Fibroblast of peridontal ligament (primary cell): ENCODE measurements at regions not wholly inside any gene's neighbourhood (a gene's known extent, or its start where the extent isn't known, plus 50 kb on each side); places are given as distances from the start of the nearest gene placed in this dataset.
"Not testable (repeated sequence)": the region's sequence is repeated elsewhere in the genome, so short reads cannot be mapped to it uniquely, and the experiment has no call there.

ENCODE experiments used
- DNase-seq: peaks from one replicate; pipeline ENCODE4 v3.0.0-alpha.2; 2010; ENCODE audit errors: extremely low read depth

- DNase-seq, result peak; percentile 30
Measured at GRCh38 chr3:59257506-59257905, 207.7 kb upstream of the CFAP20DC start.

- DNase-seq, result peak; percentile 26
Measured at GRCh38 chr3:59256230-59256629, 206.4 kb upstream of the CFAP20DC start.

GRCh38 chr3:59254976-59255375 lies 205.2 kb upstream of the CFAP20DC start:
- DNase-seq, result no peak

- no peak for DNase-seq
Measured at GRCh38 chr3:59254433-59254832, 204.6 kb upstream of the CFAP20DC start.

- DNase-seq, result no peak
Measured at GRCh38 chr3:59253523-59253922, 203.7 kb upstream of the CFAP20DC start.

- DNase-seq, result no peak
Measured at GRCh38 chr3:59251869-59252268, 202.0 kb upstream of the CFAP20DC start.

- DNase-seq, result no peak
Measured at GRCh38 chr3:59250600-59250999, 200.8 kb upstream of the CFAP20DC start.

- DNase-seq, result no peak
Measured at GRCh38 chr3:59249698-59250361, 200.0 kb upstream of the CFAP20DC start.

- no peak for DNase-seq
Measured at GRCh38 chr3:59249004-59249403, 199.2 kb upstream of the CFAP20DC start.

GRCh38 chr3:59247402-59247841 lies 197.6 kb upstream of the CFAP20DC start:
- peak; percentile 23 for DNase-seq

GRCh38 chr3:59246719-59247401 lies 197.0 kb upstream of the CFAP20DC start:
- DNase-seq, result no peak

GRCh38 chr3:59245859-59246501 lies 196.2 kb upstream of the CFAP20DC start:
- peak; percentile 73 for DNase-seq

GRCh38 chr3:59245300-59245858 lies 195.6 kb upstream of the CFAP20DC start:
- peak; percentile 13 for DNase-seq

GRCh38 chr3:59244343-59244742 lies 194.5 kb upstream of the CFAP20DC start:
- DNase-seq, result no peak

GRCh38 chr3:59243476-59243875 lies 193.7 kb upstream of the CFAP20DC start:
- no peak for DNase-seq

GRCh38 chr3:59240666-59241255 lies 190.9 kb upstream of the CFAP20DC start:
- DNase-seq, result peak; percentile 8

GRCh38 chr3:59237121-59237520 lies 187.3 kb upstream of the CFAP20DC start:
- no peak for DNase-seq

GRCh38 chr3:59235634-59236012 lies 185.8 kb upstream of the CFAP20DC start:
- no peak for DNase-seq

- DNase-seq, result no peak
Measured at GRCh38 chr3:59234884-59235633, 185.2 kb upstream of the CFAP20DC start.

GRCh38 chr3:59230379-59230778 lies 180.6 kb upstream of the CFAP20DC start:
- not testable (repeated sequence) for DNase-seq

GRCh38 chr3:59213860-59214259 lies 164.0 kb upstream of the CFAP20DC start:
- no peak for DNase-seq
